Stimulated activated effector memory CD8-positive, alpha-beta T cell treated with anti-CD3 and anti-CD28 coated beads, Interleukin-12 subunit alpha, Interleukin-12 subunit beta, amount 100 ng/mL, for 72 hours (primary cell): ENCODE measurements at regions not wholly inside any gene's neighbourhood (a gene's known extent, or its start where the extent isn't known, plus 50 kb on each side); places are given as distances from the start of the nearest gene placed in this dataset.
A peak's percentile ranks its signal among the peaks of the same experiment; 100 is the strongest.

Experiments used
- ATAC-seq: fragments of 150-1000 bp; cut with Tn5 transposase; 2 replicates; pipeline ENCODE4 v1.10.0; 2021
- DNase-seq, 2 donors: peaks; one replicate each; pipeline ENCODE4 v3.0.0; 2021 to 2022; ENCODE audit warnings: low spot score in 2 of 2
- H3K27ac Mint-ChIP-seq: one replicate; pipeline ENCODE4 v1.8.0; 2022; ENCODE audit warnings: mild to moderate bottlenecking, mixed read lengths
- H3K36me3 Mint-ChIP-seq: one replicate; pipeline ENCODE4 v1.8.0; 2022; ENCODE audit warnings: mild to moderate bottlenecking, mixed read lengths
- H3K4me1 Mint-ChIP-seq: one replicate; pipeline ENCODE4 v1.8.0; 2022; ENCODE audit warnings: mixed read lengths
- H3K4me3 Mint-ChIP-seq: one replicate; pipeline ENCODE4 v1.8.0; 2022; ENCODE audit warnings: mild to moderate bottlenecking, mixed read lengths
- H3K9me3 Mint-ChIP-seq: one replicate; pipeline ENCODE4 v1.8.0; 2022; ENCODE audit warnings: mixed read lengths

DNA sequence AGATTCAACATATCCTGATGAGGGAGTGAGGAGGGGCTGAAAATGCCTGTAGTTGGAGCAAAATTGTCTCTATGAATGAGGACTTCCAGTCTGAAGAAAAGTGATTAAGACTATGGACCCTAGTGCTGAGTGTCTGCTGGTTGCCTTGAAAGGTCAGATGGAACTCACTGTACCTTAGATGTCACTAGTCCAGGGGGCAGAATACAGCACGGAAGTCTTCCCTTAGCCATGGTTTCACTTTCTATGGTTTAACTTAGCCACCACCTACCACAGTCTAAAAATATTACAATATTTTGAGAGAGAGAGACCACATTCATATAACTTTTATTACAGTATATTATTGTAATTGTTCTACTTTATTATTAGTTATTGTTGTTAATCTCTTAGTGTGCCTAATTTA lies 223.1 kb downstream of the FMR1NB start:
- Mint-ChIP-seq H3K4me3 (no peak overlapping the region), H3K27ac (no peak overlapping the region), H3K9me3 (no peaks in the 10 kb centered on the region), H3K4me1 (no peaks in the 10 kb centered on the region), H3K36me3 (no peaks in the 10 kb centered on the region)
- no peak for DNase-seq
- no peak for ATAC-seq

DNA sequence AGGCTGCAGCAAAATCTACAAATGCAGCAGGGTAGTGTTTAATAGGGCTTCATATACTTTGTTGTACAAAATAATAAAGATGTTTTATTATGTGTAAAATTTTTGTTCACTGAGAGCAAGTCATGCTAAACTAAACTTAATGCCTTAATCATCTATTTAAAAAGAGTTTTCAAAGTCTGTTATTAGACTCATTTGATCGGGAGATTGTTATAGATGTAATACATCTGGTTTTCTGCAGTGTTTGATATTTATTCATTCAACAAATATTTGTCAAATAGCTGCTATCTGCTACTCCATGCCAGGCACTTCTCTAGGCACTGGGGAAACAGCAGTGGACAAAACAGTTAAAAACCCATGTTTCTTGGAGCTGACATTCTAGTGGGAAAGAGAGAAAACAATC lies 233.6 kb downstream of the FMR1NB start:
- no peak for ATAC-seq

GRCh38 chrX:148215726-148216125 lies 234.6 kb downstream of the FMR1NB start:
- Mint-ChIP-seq H3K27ac (no peak overlapping the region), H3K4me3 (no peak overlapping the region), H3K4me1 (no peaks in the 10 kb centered on the region), H3K9me3 (no peaks in the 10 kb centered on the region), H3K36me3 (no peaks in the 10 kb centered on the region)
- DNase-seq (no peak), ATAC-seq (no peak)

More for the DNA sequence above, 233.6 kb downstream of the FMR1NB start:
- Mint-ChIP-seq H3K27ac (no peak overlapping the region), H3K9me3 (no peaks in the 10 kb centered on the region), H3K4me1 (no peaks in the 10 kb centered on the region), H3K36me3 (no peaks in the 10 kb centered on the region), H3K4me3 (no peak overlapping the region)
- no peak for DNase-seq

- Mint-ChIP-seq H3K4me1 (no peaks in the 10 kb centered on the region), H3K9me3 (peaks cover 2% of the 10 kb centered on the region), H3K27ac (no peak overlapping the region), H3K4me3 (no peak overlapping the region), H3K36me3 (no peaks in the 10 kb centered on the region)
- ATAC-seq (no peak), DNase-seq (no peak)
Measured at GRCh38 chrX:148223361-148223760, 242.2 kb downstream of the FMR1NB start.

DNA sequence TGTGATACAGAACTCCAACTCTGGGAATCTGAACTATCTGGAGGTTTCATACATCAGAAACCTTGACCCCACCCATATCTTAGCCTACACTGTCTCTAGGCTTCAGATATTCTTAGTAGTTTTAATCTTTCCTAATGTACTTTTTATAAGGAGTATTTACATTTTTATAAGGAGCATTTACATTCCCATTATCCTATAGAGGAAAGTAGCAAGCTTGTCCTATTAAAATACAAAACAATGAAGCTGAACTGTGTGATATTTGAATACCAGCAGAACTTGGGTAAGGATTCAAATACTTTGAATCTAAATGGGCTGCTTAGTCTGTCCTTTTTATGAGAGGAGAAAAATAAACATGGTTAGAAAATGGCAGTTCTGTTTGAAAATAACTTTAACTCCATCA lies 247.4 kb downstream of the FMR1NB start:
- H3K36me3 Mint-ChIP-seq = no peaks in the 10 kb centered on the region
- no peak for DNase-seq

DNA sequence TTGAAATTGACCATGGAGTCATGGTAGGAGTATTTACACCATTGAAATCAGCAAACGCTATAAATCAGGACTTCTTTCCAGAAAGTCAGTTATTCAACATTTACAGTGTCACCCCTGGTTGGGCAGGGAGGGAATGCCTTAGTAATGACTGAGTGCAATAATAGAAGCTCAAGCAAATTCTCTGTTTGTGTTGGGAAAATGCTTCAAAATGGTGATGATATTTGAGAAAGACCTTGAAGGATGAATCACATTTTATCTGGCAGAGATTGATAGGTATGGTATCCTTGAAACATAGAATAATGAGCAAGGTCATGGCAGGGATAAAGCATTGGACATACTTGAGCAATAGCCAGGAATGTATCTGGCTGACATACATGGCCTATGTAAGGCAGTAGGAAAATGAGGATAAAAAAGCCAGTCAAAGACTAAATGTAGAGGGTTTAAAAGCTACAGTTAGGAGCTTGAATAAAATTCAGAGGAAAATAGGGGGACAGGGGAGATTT lies 248.7 kb downstream of the FMR1NB start:
- no peak overlapping the region for H3K4me3 Mint-ChIP-seq
- H3K9me3 Mint-ChIP-seq = peaks cover 2% of the 10 kb centered on the region
- DNase-seq = no peak

More for the DNA sequence above, 247.4 kb downstream of the FMR1NB start:
- peaks cover 2% of the 10 kb centered on the region for H3K9me3 Mint-ChIP-seq
- H3K4me1 Mint-ChIP-seq = no peaks in the 10 kb centered on the region
- H3K27ac Mint-ChIP-seq = no peak overlapping the region
- no peak for ATAC-seq
- no peak overlapping the region for H3K4me3 Mint-ChIP-seq

GRCh38 chrX:148259990-148260389 lies 240.4 kb upstream of the AFF2 start:
- Mint-ChIP-seq H3K36me3 (no peaks in the 10 kb centered on the region), H3K9me3 (peaks cover 10% of the 10 kb centered on the region), H3K4me3 (no peak overlapping the region), H3K4me1 (no peaks in the 10 kb centered on the region), H3K27ac (no peak overlapping the region)
- DNase-seq = no peak
- ATAC-seq = no peak

More for the DNA sequence above, 248.7 kb downstream of the FMR1NB start:
- Mint-ChIP-seq H3K4me1 (no peaks in the 10 kb centered on the region), H3K36me3 (no peaks in the 10 kb centered on the region), H3K27ac (no peak overlapping the region)
- ATAC-seq = no peak

GRCh38 chrX:148265829-148266228 lies 234.6 kb upstream of the AFF2 start:
- H3K4me3 Mint-ChIP-seq = no peak overlapping the region
- H3K9me3 Mint-ChIP-seq = peaks cover 10% of the 10 kb centered on the region
- H3K27ac Mint-ChIP-seq = no peak overlapping the region
- no peak for DNase-seq
- no peak for ATAC-seq
- H3K4me1 Mint-ChIP-seq = no peaks in the 10 kb centered on the region
- no peaks in the 10 kb centered on the region for H3K36me3 Mint-ChIP-seq

DNA sequence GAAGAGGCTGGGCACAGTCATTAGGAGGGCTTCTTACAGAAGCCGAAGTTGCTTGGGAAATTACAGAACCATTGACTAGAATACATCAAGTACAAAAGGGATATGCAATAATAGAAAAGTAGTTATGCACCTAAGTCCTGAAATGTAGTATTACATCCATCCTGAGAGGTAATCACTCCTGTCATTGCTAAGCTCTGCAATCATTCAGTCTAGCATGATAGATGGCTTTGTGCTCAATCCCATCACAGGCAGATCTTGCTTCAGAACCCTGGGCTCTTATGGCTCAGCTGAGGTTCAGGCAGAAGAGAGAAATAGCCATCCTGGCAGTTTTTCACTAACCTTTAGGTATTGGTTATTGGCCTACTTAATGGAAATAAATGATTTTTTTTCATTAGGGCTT lies 231.7 kb upstream of the AFF2 start:
- H3K4me3 Mint-ChIP-seq = no peak overlapping the region
- DNase-seq (no peak), ATAC-seq (no peak)
- no peak overlapping the region for H3K27ac Mint-ChIP-seq
- peaks cover 1% of the 10 kb centered on the region for H3K9me3 Mint-ChIP-seq
- H3K36me3 Mint-ChIP-seq = no peaks in the 10 kb centered on the region
- H3K4me1 Mint-ChIP-seq = no peaks in the 10 kb centered on the region

DNA sequence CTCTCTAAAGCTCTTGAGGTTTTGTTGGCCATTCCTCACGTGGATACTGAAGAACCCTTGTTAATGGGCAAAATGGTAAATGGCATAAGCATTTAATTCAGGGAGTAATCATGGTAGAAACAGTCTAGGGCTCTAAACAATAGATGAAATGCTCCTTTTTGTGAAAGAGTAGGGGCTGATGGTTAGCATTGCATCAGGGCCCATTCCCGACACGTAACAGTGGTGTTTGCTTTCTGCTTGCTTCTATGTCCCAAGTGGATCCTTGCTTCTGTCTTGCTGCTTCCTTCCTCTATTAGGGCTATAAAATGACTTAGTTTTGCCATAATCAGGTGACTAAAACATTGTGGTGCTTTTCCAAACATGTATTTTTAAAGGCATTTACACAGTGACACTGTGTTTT lies 230.9 kb upstream of the AFF2 start:
- H3K9me3 Mint-ChIP-seq = no peaks in the 10 kb centered on the region
- H3K36me3 Mint-ChIP-seq = no peaks in the 10 kb centered on the region
- no peak overlapping the region for H3K4me3 Mint-ChIP-seq
- DNase-seq (no peak), ATAC-seq (no peak)
- H3K27ac Mint-ChIP-seq = no peak overlapping the region
- no peaks in the 10 kb centered on the region for H3K4me1 Mint-ChIP-seq

DNA sequence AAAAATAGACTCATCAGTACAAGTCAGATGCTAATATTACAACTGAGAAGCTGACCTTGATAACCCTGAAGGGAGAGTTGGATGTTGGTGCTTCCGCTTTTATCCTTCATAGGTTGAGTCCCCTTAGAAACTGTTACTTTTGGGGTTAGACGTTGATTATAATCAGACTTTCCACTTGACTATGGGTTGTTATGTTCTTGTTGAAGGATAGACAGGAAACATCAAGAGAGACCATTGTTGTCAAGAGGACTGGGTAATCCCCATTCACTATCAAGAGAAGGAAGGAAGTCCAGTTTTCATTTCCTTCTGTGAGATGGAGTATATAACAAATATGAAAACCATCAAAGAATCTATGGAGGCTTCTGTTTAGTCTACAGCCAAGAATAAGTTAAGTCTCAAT lies 229.9 kb upstream of the AFF2 start:
- Mint-ChIP-seq H3K27ac (no peak overlapping the region), H3K9me3 (no peaks in the 10 kb centered on the region), H3K36me3 (no peaks in the 10 kb centered on the region), H3K4me1 (no peaks in the 10 kb centered on the region), H3K4me3 (no peak overlapping the region)
- ATAC-seq (no peak), DNase-seq (no peak)

- Mint-ChIP-seq H3K9me3 (no peaks in the 10 kb centered on the region), H3K4me1 (no peaks in the 10 kb centered on the region), H3K27ac (no peak overlapping the region), H3K36me3 (no peaks in the 10 kb centered on the region), H3K4me3 (no peak overlapping the region)
- no peak for DNase-seq
- ATAC-seq = no peak
Measured at GRCh38 chrX:148271263-148271662, 229.2 kb upstream of the AFF2 start.

GRCh38 chrX:148281920-148282319 lies 218.5 kb upstream of the AFF2 start:
- Mint-ChIP-seq H3K4me3 (no peak overlapping the region), H3K27ac (peak overlapping the region; percentile 26), H3K36me3 (no peaks in the 10 kb centered on the region), H3K9me3 (no peaks in the 10 kb centered on the region), H3K4me1 (peaks cover 15% of the 10 kb centered on the region)
- ATAC-seq = peak; percentile 72
- DNase-seq = no peak

DNA sequence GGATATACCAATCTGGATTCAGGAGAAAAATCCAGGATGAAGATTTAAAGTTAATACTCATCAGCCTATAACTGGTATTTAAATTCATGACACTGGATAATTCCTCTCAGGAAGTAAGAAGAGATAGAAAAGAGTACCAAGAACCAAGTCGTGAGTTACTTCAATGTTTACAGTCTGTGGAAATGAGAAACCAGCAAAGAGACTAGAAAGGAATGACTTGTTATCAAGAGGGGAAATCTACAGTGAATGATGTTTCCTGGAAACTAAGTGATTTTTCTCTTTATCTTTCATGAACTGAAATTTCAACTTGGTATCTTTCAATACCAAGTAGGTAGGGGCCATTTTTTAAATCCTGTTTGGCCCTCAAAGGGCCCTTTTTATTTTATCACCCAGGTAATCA lies 217.9 kb upstream of the AFF2 start:
- no peaks in the 10 kb centered on the region for H3K36me3 Mint-ChIP-seq
- H3K4me1 Mint-ChIP-seq = peaks cover 15% of the 10 kb centered on the region
- ATAC-seq (peak; percentile 61), DNase-seq (no peak)
- no peaks in the 10 kb centered on the region for H3K9me3 Mint-ChIP-seq
- no peak overlapping the region for H3K4me3 Mint-ChIP-seq
- no peak overlapping the region for H3K27ac Mint-ChIP-seq

GRCh38 chrX:148284056-148284455 lies 216.4 kb upstream of the AFF2 start:
- no peak for ATAC-seq
- DNase-seq = no peak
- peaks cover 15% of the 10 kb centered on the region for H3K4me1 Mint-ChIP-seq
- no peaks in the 10 kb centered on the region for H3K9me3 Mint-ChIP-seq
- no peaks in the 10 kb centered on the region for H3K36me3 Mint-ChIP-seq
- no peak overlapping the region for H3K27ac Mint-ChIP-seq
- no peak overlapping the region for H3K4me3 Mint-ChIP-seq

- no peak for DNase-seq
- Mint-ChIP-seq H3K9me3 (no peaks in the 10 kb centered on the region), H3K27ac (no peak overlapping the region), H3K4me3 (no peak overlapping the region), H3K4me1 (peaks cover 15% of the 10 kb centered on the region), H3K36me3 (no peaks in the 10 kb centered on the region)
- ATAC-seq = no peak
Measured at GRCh38 chrX:148284821-148285220, 215.6 kb upstream of the AFF2 start.

- no peaks in the 10 kb centered on the region for H3K36me3 Mint-ChIP-seq
- ATAC-seq (no peak), DNase-seq (no peak)
- H3K27ac Mint-ChIP-seq = no peak overlapping the region
- H3K4me1 Mint-ChIP-seq = no peaks in the 10 kb centered on the region
- H3K4me3 Mint-ChIP-seq = no peak overlapping the region
- no peaks in the 10 kb centered on the region for H3K9me3 Mint-ChIP-seq
Measured at GRCh38 chrX:148288451-148288850, 212.0 kb upstream of the AFF2 start.
